Stimulated activated CD8-positive, alpha-beta memory T cell treated with anti-CD3 and anti-CD28 coated beads, Interleukin-4, amount 100 ng/mL, for 1 hour (primary cell): ENCODE measurements at regions not wholly inside any gene's neighbourhood (a gene's known extent, or its start where the extent isn't known, plus 50 kb on each side); places are given as distances from the start of the nearest gene placed in this dataset.

Experiments used
- DNase-seq, 2 donors: peaks; one replicate each; pipeline ENCODE4 v3.0.0-alpha.2; 2020; ENCODE audit warnings: low read depth in 2 of 2, low spot score in 1 of 2

- no peak for DNase-seq
Observed at GRCh38 chr10:94183666-94184264, 179.0 kb downstream of the NOC3L start.

- no peak for DNase-seq
Observed at GRCh38 chr10:94186722-94187121, 176.0 kb downstream of the NOC3L start.

GRCh38 chr10:94192333-94192732, 170.4 kb downstream of the NOC3L start:
- no peak for DNase-seq

- DNase-seq: no peak
Observed at GRCh38 chr10:94192974-94193373, 169.8 kb downstream of the NOC3L start.

GRCh38 chr10:94193466-94193924, 169.2 kb downstream of the NOC3L start:
- no peak for DNase-seq

GRCh38 chr10:94194256-94194655, 168.5 kb downstream of the NOC3L start:
- no peak for DNase-seq

- no peak for DNase-seq
Observed at GRCh38 chr10:94197241-94197640, 165.5 kb downstream of the NOC3L start.

- DNase-seq: no peak
Observed at GRCh38 chr10:94198324-94198723, 164.4 kb downstream of the NOC3L start.

GRCh38 chr10:94199565-94199964, 163.2 kb downstream of the NOC3L start:
- no peak for DNase-seq

GRCh38 chr10:94200146-94200837, 162.4 kb downstream of the NOC3L start:
- no peak for DNase-seq

- DNase-seq: no peak
Observed at GRCh38 chr10:94205396-94205831, 157.3 kb downstream of the NOC3L start.

- DNase-seq: no peak
Observed at GRCh38 chr10:94206176-94206575, 156.6 kb downstream of the NOC3L start.

GRCh38 chr10:94208315-94208714, 154.4 kb downstream of the NOC3L start:
- no peak for DNase-seq

- no peak for DNase-seq
Observed at GRCh38 chr10:94210440-94211168, 152.1 kb downstream of the NOC3L start.

- DNase-seq: no peak
Observed at GRCh38 chr10:94211169-94211510, 151.6 kb downstream of the NOC3L start.

- DNase-seq: no peak
Observed at GRCh38 chr10:94213001-94213530, 149.7 kb downstream of the NOC3L start.

GRCh38 chr10:94213980-94214379, 148.8 kb downstream of the NOC3L start:
- DNase-seq: no peak

- DNase-seq: no peak
Observed at GRCh38 chr10:94214481-94214893, 148.3 kb downstream of the NOC3L start.

- DNase-seq: no peak
Observed at GRCh38 chr10:94216201-94216600, 146.5 kb downstream of the NOC3L start.

- no peak for DNase-seq
Observed at GRCh38 chr10:94217411-94217810, 145.3 kb downstream of the NOC3L start.

GRCh38 chr10:94218493-94219183, 144.1 kb downstream of the NOC3L start:
- DNase-seq: no peak
